ENCODE measurements at regions not wholly inside any gene's neighbourhood (a gene's known extent, or its start where the extent isn't known, plus 50 kb on each side); places are given as distances from the start of the nearest gene placed in this dataset.

DNA sequence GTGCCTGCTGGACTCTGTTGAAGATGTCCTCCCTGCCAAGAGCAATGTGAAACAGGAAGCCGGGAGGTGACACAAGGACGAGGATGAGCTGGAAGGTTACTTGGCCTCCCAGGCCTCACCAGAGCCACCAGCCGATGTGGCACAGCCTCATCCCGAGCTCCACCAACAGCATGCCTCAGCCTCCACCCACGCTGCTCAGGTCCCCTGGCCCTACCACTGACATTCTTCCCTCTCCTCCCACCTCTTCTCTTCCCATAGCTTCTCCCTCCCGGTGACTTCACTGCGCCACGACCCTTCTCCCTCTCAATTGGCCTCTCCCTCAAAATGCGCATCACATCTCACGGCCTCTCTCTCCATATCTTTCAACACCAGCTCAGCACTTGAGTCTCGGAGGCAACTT is 249.9 kb downstream of the SKAP2 start:
- no peak overlapping the region for H3K27ac ChIP-seq
- no peak for TF ChIP-seq EP300 (IDR thresholded peaks at IDR 0.05)
- TF ChIP-seq, protein P1, sequence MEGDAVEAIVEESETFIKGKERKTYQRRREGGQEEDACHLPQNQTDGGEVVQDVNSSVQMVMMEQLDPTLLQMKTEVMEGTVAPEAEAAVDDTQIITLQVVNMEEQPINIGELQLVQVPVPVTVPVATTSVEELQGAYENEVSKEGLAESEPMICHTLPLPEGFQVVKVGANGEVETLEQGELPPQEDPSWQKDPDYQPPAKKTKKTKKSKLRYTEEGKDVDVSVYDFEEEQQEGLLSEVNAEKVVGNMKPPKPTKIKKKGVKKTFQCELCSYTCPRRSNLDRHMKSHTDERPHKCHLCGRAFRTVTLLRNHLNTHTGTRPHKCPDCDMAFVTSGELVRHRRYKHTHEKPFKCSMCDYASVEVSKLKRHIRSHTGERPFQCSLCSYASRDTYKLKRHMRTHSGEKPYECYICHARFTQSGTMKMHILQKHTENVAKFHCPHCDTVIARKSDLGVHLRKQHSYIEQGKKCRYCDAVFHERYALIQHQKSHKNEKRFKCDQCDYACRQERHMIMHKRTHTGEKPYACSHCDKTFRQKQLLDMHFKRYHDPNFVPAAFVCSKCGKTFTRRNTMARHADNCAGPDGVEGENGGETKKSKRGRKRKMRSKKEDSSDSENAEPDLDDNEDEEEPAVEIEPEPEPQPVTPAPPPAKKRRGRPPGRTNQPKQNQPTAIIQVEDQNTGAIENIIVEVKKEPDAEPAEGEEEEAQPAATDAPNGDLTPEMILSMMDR (IDR thresholded peaks at IDR 0.05): no peak
- TF ChIP-seq POLR2A (IDR thresholded peaks at IDR 0.05): no peak
- no peak for TF ChIP-seq POLR2AphosphoS5 (IDR thresholded peaks at IDR 0.05)
- H3K9me3 ChIP-seq: no peaks in the 10 kb centered on the region
- H3K4me3 ChIP-seq: no peak overlapping the region
- H3K4me1 ChIP-seq: no peaks in the 10 kb centered on the region
- WGBS, 5 donors: 85 to 89% (median 89%) methylated on average over 11 of the region's 11 CpGs
- H3K27me3 ChIP-seq: no peaks in the 10 kb centered on the region
- H3K36me3 ChIP-seq: no peaks in the 10 kb centered on the region
- DNase-seq: no peak
- intact Hi-C loops (cut with DNase I; ENCODE audit: low total_unique reads): no loop called here

DNA sequence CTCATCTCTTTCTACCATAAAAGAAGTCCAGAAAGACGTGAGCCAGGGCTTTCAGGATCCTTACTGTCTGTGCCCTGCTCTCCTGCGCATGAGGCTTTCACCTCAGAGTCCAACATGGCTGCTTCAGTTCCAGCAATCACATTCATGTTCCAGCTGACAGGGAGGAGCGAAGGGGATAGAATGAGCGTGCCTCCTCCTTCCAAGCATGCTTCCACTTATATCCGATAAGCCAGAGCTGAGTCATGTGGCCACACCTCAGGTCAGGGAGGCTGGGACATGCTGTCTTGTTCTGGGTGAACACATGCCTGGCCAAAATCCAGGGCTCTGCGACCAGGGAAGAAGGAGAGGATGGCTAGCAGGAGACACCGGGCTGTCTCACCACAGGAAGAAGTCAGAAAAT is 248.2 kb downstream of the SKAP2 start:
- no peaks in the 10 kb centered on the region for H3K27me3 ChIP-seq
- 67 to 89% (median 84%) methylated on average over 7 of the region's 7 CpGs for WGBS, 5 donors
- no peaks in the 10 kb centered on the region for H3K9me3 ChIP-seq

DNA sequence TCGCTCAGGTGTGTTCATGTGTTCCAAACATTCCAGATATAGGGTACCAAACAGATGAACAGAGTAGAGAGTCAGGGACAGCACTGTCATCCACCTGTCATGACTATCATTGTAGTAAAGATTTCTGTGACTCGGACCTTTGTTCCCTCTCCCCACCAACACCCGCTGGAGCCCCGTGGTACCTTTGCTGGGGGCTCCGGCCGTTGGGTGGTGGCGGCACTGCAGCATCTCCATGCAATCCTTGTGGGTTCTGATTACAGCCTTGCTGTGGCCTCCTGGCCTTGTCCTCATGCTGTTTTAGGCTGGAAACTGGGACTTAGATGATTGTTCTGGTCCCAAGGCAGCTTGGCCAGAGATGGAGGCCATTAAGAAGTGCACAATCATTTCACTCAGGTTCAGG is 247.3 kb downstream of the SKAP2 start:
- Histone ChIP-seq H3K27me3 (no peaks in the 10 kb centered on the region), H3K36me3 (no peaks in the 10 kb centered on the region), H3K4me1 (no peaks in the 10 kb centered on the region), H3K9me3 (no peaks in the 10 kb centered on the region), H3K27ac (no peak overlapping the region), H3K4me3 (no peak overlapping the region)
- intact Hi-C loops (cut with DNase I; ENCODE audit: low total_unique reads): no loop called here
- TF ChIP-seq, protein P1 (IDR thresholded peaks at IDR 0.05): no peak
- no peak for TF ChIP-seq EP300 (IDR thresholded peaks at IDR 0.05)
- no peak for TF ChIP-seq POLR2A (IDR thresholded peaks at IDR 0.05)
- TF ChIP-seq POLR2AphosphoS5 (IDR thresholded peaks at IDR 0.05): no peak
- no peak for DNase-seq
- WGBS, 5 donors: 91 to 97% (median 95%) methylated on average over 7 of the region's 7 CpGs

More for the DNA sequence above, 248.2 kb downstream of the SKAP2 start:
- TF ChIP-seq EP300 (IDR thresholded peaks at IDR 0.05) (no peak), POLR2A (IDR thresholded peaks at IDR 0.05) (no peak), POLR2AphosphoS5 (IDR thresholded peaks at IDR 0.05) (no peak)
- TF ChIP-seq, protein P1 (IDR thresholded peaks at IDR 0.05): no peak
- no peak for DNase-seq
- Histone ChIP-seq H3K4me1 (no peaks in the 10 kb centered on the region), H3K4me3 (no peak overlapping the region), H3K27ac (no peak overlapping the region), H3K36me3 (no peaks in the 10 kb centered on the region)
- intact Hi-C loops (cut with DNase I; ENCODE audit: low total_unique reads): no loop called here

Measured in stomach (tissue), 8 donors.